ENCODE measurements at regions not wholly inside any gene's neighbourhood (a gene's known extent, or its start where the extent isn't known, plus 50 kb on each side); places are given as distances from the start of the nearest gene placed in this dataset.

- TF ChIP-seq TSHZ2 (CRISPR knock-in tag; IDR thresholded peaks at IDR 0.05) (no peak), ESRRG (CRISPR knock-in tag; IDR thresholded peaks at IDR 0.05) (no peak), ZFP3 (CRISPR knock-in tag; IDR thresholded peaks at IDR 0.05) (no peak), ZNF8 (CRISPR knock-in tag; IDR thresholded peaks at IDR 0.05) (no peak)
Observed at GRCh38 chr1:36635284-36635683, 152.6 kb upstream of the CSF3R start.
